ENCODE measurements at regions not wholly inside any gene's neighbourhood (a gene's known extent, or its start where the extent isn't known, plus 50 kb on each side); places are given as distances from the start of the nearest gene placed in this dataset.

DNA sequence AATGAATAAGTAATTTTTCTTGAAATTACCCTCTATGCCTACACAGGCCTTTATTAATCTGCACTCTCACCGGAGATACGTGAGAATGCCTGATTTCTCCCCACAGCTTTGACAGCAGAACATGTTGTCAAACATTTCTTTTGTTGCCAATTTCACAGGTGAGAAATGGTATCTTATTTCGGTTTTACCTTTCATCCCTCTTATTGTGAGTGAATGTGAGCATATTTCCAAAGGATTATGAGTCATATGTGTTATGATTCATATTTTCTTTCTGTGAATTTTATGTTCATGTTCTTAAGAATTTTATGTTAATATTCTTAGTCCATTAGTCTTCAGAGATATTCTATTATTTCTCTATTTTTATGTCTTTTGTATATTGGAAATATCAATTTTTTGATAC, 965.1 kb downstream of the CCSER2 start:
- H3K4me1 ChIP-seq (ENCODE audit: control insufficient read depth in 1 of 2, insufficient read depth in 2 of 2, low read length in 2 of 2): no peaks in the 10 kb centered on the region
- no peak overlapping the region for H2AFZ ChIP-seq (ENCODE audit: insufficient read depth, low read depth, low read length, poor library complexity, severe bottlenecking)
- H3K79me2 ChIP-seq (ENCODE audit: insufficient read depth, low read length): no peaks in the 10 kb centered on the region
- H3K4me1 Mint-ChIP-seq: no peaks in the 10 kb centered on the region
- TF ChIP-seq, protein P1, sequence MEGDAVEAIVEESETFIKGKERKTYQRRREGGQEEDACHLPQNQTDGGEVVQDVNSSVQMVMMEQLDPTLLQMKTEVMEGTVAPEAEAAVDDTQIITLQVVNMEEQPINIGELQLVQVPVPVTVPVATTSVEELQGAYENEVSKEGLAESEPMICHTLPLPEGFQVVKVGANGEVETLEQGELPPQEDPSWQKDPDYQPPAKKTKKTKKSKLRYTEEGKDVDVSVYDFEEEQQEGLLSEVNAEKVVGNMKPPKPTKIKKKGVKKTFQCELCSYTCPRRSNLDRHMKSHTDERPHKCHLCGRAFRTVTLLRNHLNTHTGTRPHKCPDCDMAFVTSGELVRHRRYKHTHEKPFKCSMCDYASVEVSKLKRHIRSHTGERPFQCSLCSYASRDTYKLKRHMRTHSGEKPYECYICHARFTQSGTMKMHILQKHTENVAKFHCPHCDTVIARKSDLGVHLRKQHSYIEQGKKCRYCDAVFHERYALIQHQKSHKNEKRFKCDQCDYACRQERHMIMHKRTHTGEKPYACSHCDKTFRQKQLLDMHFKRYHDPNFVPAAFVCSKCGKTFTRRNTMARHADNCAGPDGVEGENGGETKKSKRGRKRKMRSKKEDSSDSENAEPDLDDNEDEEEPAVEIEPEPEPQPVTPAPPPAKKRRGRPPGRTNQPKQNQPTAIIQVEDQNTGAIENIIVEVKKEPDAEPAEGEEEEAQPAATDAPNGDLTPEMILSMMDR (IDR thresholded peaks at IDR 0.05): no peak
- H3K9ac ChIP-seq (ENCODE audit: insufficient read depth, low read length, poor library complexity, severe bottlenecking): no peak overlapping the region
- H4K20me1 ChIP-seq (ENCODE audit: insufficient read depth, low read length): no peaks in the 10 kb centered on the region
- no peaks in the 10 kb centered on the region for H3K27me3 ChIP-seq (ENCODE audit: control insufficient read depth in 2 of 2, insufficient read depth in 2 of 2, low read length in 2 of 2)
- no peak overlapping the region for H3K4me3 ChIP-seq (replicated peaks in 1 of 3; ENCODE audit: low read depth in 2 of 3, low read length in 3 of 3)
- no peaks in the 10 kb centered on the region for H3K27me3 Mint-ChIP-seq (ENCODE audit: low read depth in 3 of 3)
- no peak overlapping the region for H3K4me3 Mint-ChIP-seq
- H3K9me3 ChIP-seq (replicated peaks in 1 of 2; ENCODE audit: control insufficient read depth in 1 of 2, insufficient read depth in 1 of 2, low read length in 2 of 2): no peaks in the 10 kb centered on the region
- WGBS (ENCODE audit: insufficient coverage): no CpG with 5 or more reads among the region's 3 CpGs
- H3K36me3 ChIP-seq (replicated peaks in 1 of 2; ENCODE audit: control insufficient read depth in 1 of 2, insufficient read depth in 2 of 2, low read length in 2 of 2): no peaks in the 10 kb centered on the region
- H3K4me2 ChIP-seq (replicated peaks; ENCODE audit: extremely low read depth, low read length, poor library complexity, severe bottlenecking): no peak overlapping the region
- no peak for DNase-seq
- intact Hi-C loops (cut with micrococcal nuclease): no loop called here
- no peak overlapping the region for H3K27ac Mint-ChIP-seq
- H3K9me3 Mint-ChIP-seq: peaks cover 0 to 2% (median 0%) of the 10 kb centered on the region in 7 donors
- no peak overlapping the region for H3K27ac ChIP-seq (ENCODE audit: low read depth in 1 of 2, low read length in 2 of 2)
- no peaks in the 10 kb centered on the region for H3K36me3 Mint-ChIP-seq

DNA sequence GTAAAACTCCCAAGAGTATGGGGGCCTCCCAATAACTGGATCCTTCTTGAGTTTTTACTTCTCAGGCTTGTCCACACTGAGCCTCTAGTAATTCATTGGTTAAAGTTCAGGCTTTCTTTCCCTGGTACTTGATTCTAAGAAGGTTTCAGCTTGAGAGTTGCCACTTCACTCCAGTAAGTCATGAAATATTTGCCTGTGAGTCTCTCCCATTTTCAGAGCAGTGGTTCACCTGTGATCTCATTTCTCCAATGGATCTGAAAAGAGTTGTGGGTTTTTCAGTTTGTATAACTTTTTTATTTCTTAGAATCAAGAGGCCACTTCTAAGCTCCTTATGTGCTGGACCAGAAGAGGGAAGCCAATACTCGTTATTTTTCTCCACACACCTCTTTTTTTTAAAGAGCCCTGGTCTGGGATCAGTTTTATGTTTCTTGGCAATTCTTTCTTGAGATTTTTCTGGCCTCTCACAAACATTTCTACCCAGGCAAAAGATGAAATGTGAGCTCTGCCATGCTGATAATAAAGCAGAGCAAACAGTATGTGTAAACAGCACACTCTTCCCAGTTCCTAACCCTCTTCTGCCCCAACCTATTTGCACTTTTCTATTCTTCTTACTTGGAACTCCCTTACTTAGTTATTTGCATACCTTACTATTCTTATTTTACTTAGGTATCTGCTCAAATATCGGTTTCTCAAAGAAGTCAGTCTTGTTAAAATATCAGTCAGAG, 983.4 kb downstream of the CCSER2 start:
- no CpG with 5 or more reads among the region's 2 CpGs for WGBS (ENCODE audit: insufficient coverage)
- Histone ChIP-seq H3K9me3 (replicated peaks in 1 of 2; ENCODE audit: control insufficient read depth in 1 of 2, insufficient read depth in 1 of 2, low read length in 2 of 2) (no peaks in the 10 kb centered on the region), H4K20me1 (ENCODE audit: insufficient read depth, low read length) (no peaks in the 10 kb centered on the region), H3K4me1 (ENCODE audit: control insufficient read depth in 1 of 2, insufficient read depth in 2 of 2, low read length in 2 of 2) (no peaks in the 10 kb centered on the region), H3K79me2 (ENCODE audit: insufficient read depth, low read length) (no peaks in the 10 kb centered on the region), H3K4me2 (replicated peaks; ENCODE audit: extremely low read depth, low read length, poor library complexity, severe bottlenecking) (no peak overlapping the region), H3K36me3 (replicated peaks in 1 of 2; ENCODE audit: control insufficient read depth in 1 of 2, insufficient read depth in 2 of 2, low read length in 2 of 2) (no peaks in the 10 kb centered on the region), H3K27ac (ENCODE audit: low read depth in 1 of 2, low read length in 2 of 2) (no peak overlapping the region), H3K9ac (ENCODE audit: insufficient read depth, low read length, poor library complexity, severe bottlenecking) (no peak overlapping the region), H2AFZ (ENCODE audit: insufficient read depth, low read depth, low read length, poor library complexity, severe bottlenecking) (no peak overlapping the region), H3K27me3 (ENCODE audit: control insufficient read depth in 2 of 2, insufficient read depth in 2 of 2, low read length in 2 of 2) (no peaks in the 10 kb centered on the region), H3K4me3 (replicated peaks in 1 of 3; ENCODE audit: low read depth in 2 of 3, low read length in 3 of 3) (no peak overlapping the region)
- TF ChIP-seq, protein P1 (IDR thresholded peaks at IDR 0.05): no peak
- Mint-ChIP-seq H3K36me3 (no peaks in the 10 kb centered on the region), H3K27ac (no peak overlapping the region), H3K27me3 (ENCODE audit: low read depth in 3 of 3) (peaks cover 0 to 2% (median 0%) of the 10 kb centered on the region in 3 donors), H3K4me1 (no peaks in the 10 kb centered on the region), H3K9me3 (peaks cover 0 to 2% (median 0%) of the 10 kb centered on the region in 7 donors), H3K4me3 (no peak overlapping the region)
- intact Hi-C loops (cut with micrococcal nuclease): no loop called here
- DNase-seq: no peak
